GM18873 (cell line): ENCODE measurements at regions not wholly inside any gene's neighbourhood (a gene's known extent, or its start where the extent isn't known, plus 50 kb on each side); places are given as distances from the start of the nearest gene placed in this dataset.
"Not testable (repeated sequence)": the region's sequence is repeated elsewhere in the genome, so short reads cannot be mapped to it uniquely, and the experiment has no call there.

Source experiments
- ATAC-seq: cut with Tn5 transposase; IDR thresholded peaks from one replicate; pipeline ENCODE4 v1.9.1; 2021; ENCODE audit warnings: mild to moderate bottlenecking, moderate library complexity, moderate number of reproducible peaks; ENCODE audit not compliant: unreplicated experiment, low FRiP score

GRCh38 chr6:58307901-58308300 is 990.5 kb downstream of the PRIM2 start:
- not testable (repeated sequence) for ATAC-seq

- ATAC-seq: not testable (repeated sequence)
Measured at GRCh38 chr6:58332108-58332507, 1014.7 kb downstream of the PRIM2 start.

- ATAC-seq: not testable (repeated sequence)
Measured at GRCh38 chr6:58342287-58342686, 1024.9 kb downstream of the PRIM2 start.

DNA sequence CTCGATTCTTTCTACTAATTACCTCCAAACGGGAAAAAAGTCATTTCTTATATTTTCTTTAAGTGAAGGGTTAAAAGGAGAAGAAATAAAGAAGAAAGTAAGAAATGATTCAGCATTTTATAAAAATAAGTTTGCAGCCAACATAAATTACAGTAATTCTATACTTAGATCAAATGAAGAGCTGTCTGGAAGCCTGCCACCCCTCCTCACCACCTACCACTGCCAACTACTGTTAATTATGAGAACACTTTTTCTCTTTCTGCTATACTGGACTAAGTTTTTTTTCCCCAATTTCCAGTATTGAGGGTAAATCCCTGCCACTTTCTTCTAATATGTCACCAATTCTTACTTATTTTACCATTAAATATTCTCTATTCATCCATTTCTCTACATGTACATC is 1030.1 kb downstream of the PRIM2 start:
- ATAC-seq: not testable (repeated sequence)

- not testable (repeated sequence) for ATAC-seq
Measured at GRCh38 chr6:58351619-58352018, 1034.2 kb downstream of the PRIM2 start.

- not testable (repeated sequence) for ATAC-seq
Measured at GRCh38 chr6:58358452-58358851, 1041.0 kb downstream of the PRIM2 start.

DNA sequence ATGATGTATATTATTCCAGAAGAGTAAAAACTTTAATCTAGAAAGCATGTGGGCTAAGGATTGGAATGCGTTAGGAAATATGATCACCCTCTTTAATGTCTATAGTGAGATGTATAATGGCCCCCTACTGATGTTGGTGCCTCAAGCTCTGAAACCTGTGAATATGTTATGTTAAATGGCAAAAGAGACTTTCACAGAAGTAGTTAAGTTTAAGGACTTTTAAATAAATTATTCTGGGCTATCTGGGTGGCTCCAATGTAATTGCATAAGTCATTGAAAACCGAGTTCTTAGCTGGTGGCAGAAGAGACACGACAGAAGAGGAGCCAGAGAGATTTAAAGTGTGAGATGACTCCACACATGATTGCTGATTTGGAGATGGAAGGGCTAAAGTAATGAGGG is 1048.4 kb downstream of the PRIM2 start:
- not testable (repeated sequence) for ATAC-seq

DNA sequence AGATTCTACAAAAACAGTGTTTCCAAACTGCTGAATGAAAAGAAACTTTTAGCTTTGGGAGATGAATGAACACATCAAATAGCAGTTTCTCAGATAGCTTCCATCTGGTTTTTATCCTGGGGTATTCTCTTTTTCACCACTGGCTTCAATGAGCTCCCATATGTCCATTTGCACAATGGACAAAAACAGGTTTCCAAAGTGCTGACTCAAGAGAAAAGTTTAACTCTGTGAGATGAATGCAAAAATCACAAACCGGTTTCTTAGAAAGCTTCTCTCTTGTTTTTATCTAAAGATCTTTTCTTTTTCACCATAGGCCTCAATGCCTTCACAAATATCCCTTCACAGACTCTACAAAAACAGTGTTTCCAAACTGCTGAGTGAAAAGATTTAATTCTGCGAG is 1089.2 kb downstream of the PRIM2 start:
- not testable (repeated sequence) for ATAC-seq

DNA sequence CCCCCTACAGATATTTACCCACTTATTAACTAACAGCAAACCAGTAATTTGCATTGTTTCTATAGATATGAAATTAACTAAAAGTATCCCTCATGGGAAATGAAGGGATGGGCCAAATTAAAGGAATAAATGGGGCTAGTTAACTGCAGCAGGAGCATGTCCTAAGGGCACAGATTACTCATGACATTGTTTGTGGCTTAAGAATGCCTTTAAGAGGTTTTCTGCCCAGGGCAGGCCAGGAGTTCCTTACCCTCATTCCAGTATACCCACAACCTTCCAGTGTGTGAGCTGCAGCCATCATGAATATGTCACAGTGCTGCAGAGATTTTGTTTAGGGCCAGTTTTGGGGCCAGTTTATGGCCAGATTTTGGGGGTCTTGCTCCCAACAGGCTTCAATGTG is 1101.9 kb downstream of the PRIM2 start:
- ATAC-seq: no peak
